HepG2 (cell line): ENCODE measurements at regions not wholly inside any gene's neighbourhood (a gene's known extent, or its start where the extent isn't known, plus 50 kb on each side); places are given as distances from the start of the nearest gene placed in this dataset.
A peak's percentile ranks its signal among the peaks of the same experiment; 100 is the strongest.

ENCODE experiments used
- ATF1 ChIP-seq: IDR thresholded peaks from 2 replicates; pipeline ENCODE4 v1.6.1; 2016; ENCODE audit warnings: mild to moderate bottlenecking, control low read depth
- FOXA3 ChIP-seq: IDR thresholded peaks from 2 replicates; pipeline ENCODE4 v1.6.1; 2016; ENCODE audit warnings: missing genetic modification reagents, missing compliant biosample characterization
- FOXK1 ChIP-seq: sonication (generic); formaldehyde crosslinking; IDR thresholded peaks from 2 replicates; pipeline ENCODE4 v1.4.0; 2020; ENCODE audit warnings: low read depth, missing genetic modification reagents, borderline replicate concordance
- FOXP1 ChIP-seq, 2 experiments: fragments of 450-650 bp in 1 of 2; IDR thresholded peaks; 2 replicates each; pipeline ENCODE4 v1.6.1; 2017 to 2018; ENCODE audit warnings: antibody characterized with exemption in 1 of 2
- GZF1 ChIP-seq: sonication (generic); formaldehyde crosslinking; IDR thresholded peaks from 2 replicates; pipeline ENCODE4 v1.5.1; 2020; ENCODE audit warnings: mild to moderate bottlenecking, missing genetic modification reagents
- IKZF4 ChIP-seq: sonication (generic); formaldehyde crosslinking; IDR thresholded peaks from 2 replicates; pipeline ENCODE4 v1.5.1; 2020; ENCODE audit warnings: borderline replicate concordance, mild to moderate bottlenecking, low read depth, missing genetic modification reagents; ENCODE audit errors: not compliant biosample characterization
- KAT2B ChIP-seq: fragments of 150-350 bp; IDR thresholded peaks from 2 replicates; pipeline ENCODE4 v1.6.1; 2014; ENCODE audit warnings: low read depth, low read length, borderline replicate concordance
- KDM6A ChIP-seq: IDR thresholded peaks from 2 replicates; pipeline ENCODE4 v1.6.1; 2016; ENCODE audit warnings: low read depth
- MIER2 ChIP-seq: IDR thresholded peaks from 2 replicates; pipeline ENCODE4 v1.6.1; 2016; ENCODE audit warnings: missing biosample characterization, missing genetic modification reagents
- NCOA2 ChIP-seq: sonication (generic); formaldehyde crosslinking; IDR thresholded peaks from 2 replicates; pipeline ENCODE4 v1.8.0; 2022; ENCODE audit warnings: inconsistent platforms
- NFIB ChIP-seq: sonication (generic); formaldehyde crosslinking; IDR thresholded peaks from 2 replicates; pipeline ENCODE4 v1.9.0; 2021; ENCODE audit warnings: missing genetic modification reagents, mild to moderate bottlenecking, borderline replicate concordance
- NR2F1 ChIP-seq, 2 experiments: fragments of 450-650 bp in 1 of 2; formaldehyde crosslinking in 1 of 2; IDR thresholded peaks; 2 replicates each; pipeline versions ENCODE4 v1.5.0 to v1.6.1; 2016 to 2020; ENCODE audit warnings: mild to moderate bottlenecking in 1 of 2, missing compliant biosample characterization in 1 of 2, missing genetic modification reagents in 1 of 2, moderate library complexity in 1 of 2
- NR2F6 ChIP-seq, 2 experiments: IDR thresholded peaks; 2 replicates each; pipeline ENCODE4 v1.6.1; 2016; ENCODE audit warnings: antibody characterized with exemption in 1 of 2, mild to moderate bottlenecking in 1 of 2
- POLR2AphosphoS2 ChIP-seq: IDR thresholded peaks from 2 replicates; pipeline ENCODE4 v1.6.1; 2011; ENCODE audit warnings: low read depth, low read length, improper control_type of control experiment
- RFXANK ChIP-seq: IDR thresholded peaks from 2 replicates; pipeline ENCODE4 v1.6.1; 2016
- SALL1 ChIP-seq: sonication (generic); formaldehyde crosslinking; IDR thresholded peaks from 2 replicates; pipeline ENCODE4 v1.8.0; 2022; ENCODE audit warnings: mild to moderate bottlenecking, missing genetic modification reagents
- SIX4 ChIP-seq: sonication (generic); formaldehyde crosslinking; IDR thresholded peaks from 2 replicates; pipeline ENCODE4 v1.4.0; 2020; ENCODE audit warnings: missing genetic modification reagents
- SMYD3 ChIP-seq: sonication (generic); formaldehyde crosslinking; IDR thresholded peaks from 2 replicates; pipeline ENCODE4 v1.8.1; 2023; ENCODE audit warnings: mild to moderate bottlenecking, missing genetic modification reagents
- SOX13 ChIP-seq, 3 experiments: fragments of 450-650 bp in 1 of 3; sonication (generic) in 1 of 3; formaldehyde crosslinking in 1 of 3; IDR thresholded peaks in 2 of 3; conservative IDR thresholded peaks in 1 of 3; 2 replicates each; pipeline versions ENCODE4 v1.5.0 to v1.6.1; 2016 to 2020; ENCODE audit warnings: antibody characterized with exemption in 1 of 3, mild to moderate bottlenecking in 1 of 3, missing compliant biosample characterization in 1 of 3, missing genetic modification reagents in 1 of 3, moderate library complexity in 1 of 3
- STAG1 ChIP-seq: sonication (generic); formaldehyde crosslinking; IDR thresholded peaks from 2 replicates; pipeline ENCODE4 v1.4.0; 2020; ENCODE audit warnings: missing genetic modification reagents
- THAP11 ChIP-seq: IDR thresholded peaks from 2 replicates; pipeline ENCODE4 v1.6.1; 2016; ENCODE audit warnings: missing biosample characterization, missing genetic modification reagents
- ZBTB21 ChIP-seq: sonication (generic); formaldehyde crosslinking; IDR thresholded peaks from 2 replicates; pipeline ENCODE4 v1.4.0; 2020; ENCODE audit warnings: missing genetic modification reagents
- ZNF12 ChIP-seq: sonication (generic); formaldehyde crosslinking; IDR thresholded peaks from 2 replicates; pipeline ENCODE4 v1.5.0; 2020; ENCODE audit warnings: missing genetic modification reagents
- ZNF331 ChIP-seq: sonication (generic); formaldehyde crosslinking; IDR thresholded peaks from 2 replicates; pipeline ENCODE4 v1.4.0; 2020; ENCODE audit warnings: missing genetic modification reagents
- ZNF383 ChIP-seq: sonication (generic); formaldehyde crosslinking; IDR thresholded peaks from 2 replicates; pipeline ENCODE4 v1.4.0; 2020; ENCODE audit warnings: missing genetic modification reagents, mild to moderate bottlenecking, borderline replicate concordance
- ZNF496 ChIP-seq: sonication (generic); formaldehyde crosslinking; IDR thresholded peaks from 2 replicates; pipeline ENCODE4 v1.8.1; 2023; ENCODE audit warnings: mild to moderate bottlenecking, moderate library complexity, missing genetic modification reagents; ENCODE audit not compliant: insufficient replicate concordance
- ZNF644 ChIP-seq: IDR thresholded peaks from 2 replicates; pipeline ENCODE4 v1.6.1; 2016; ENCODE audit warnings: low read depth
- ZSCAN29 ChIP-seq: sonication (generic); formaldehyde crosslinking; conservative IDR thresholded peaks from 2 replicates; pipeline ENCODE4 v1.4.0; 2020; ENCODE audit warnings: mild to moderate bottlenecking, missing genetic modification reagents
- TF ChIP-seq, protein P1 (sequence below): sonication (generic); formaldehyde crosslinking; IDR thresholded peaks from 2 replicates; pipeline ENCODE4 v1.4.0; 2020; ENCODE audit warnings: missing genetic modification reagents; ENCODE audit errors: not compliant biosample characterization
- TF ChIP-seq, protein P2 (sequence below): sonication (generic); formaldehyde crosslinking; IDR thresholded peaks from 2 replicates; pipeline ENCODE4 v1.9.0; 2021; ENCODE audit warnings: missing genetic modification reagents, borderline replicate concordance

DNA sequence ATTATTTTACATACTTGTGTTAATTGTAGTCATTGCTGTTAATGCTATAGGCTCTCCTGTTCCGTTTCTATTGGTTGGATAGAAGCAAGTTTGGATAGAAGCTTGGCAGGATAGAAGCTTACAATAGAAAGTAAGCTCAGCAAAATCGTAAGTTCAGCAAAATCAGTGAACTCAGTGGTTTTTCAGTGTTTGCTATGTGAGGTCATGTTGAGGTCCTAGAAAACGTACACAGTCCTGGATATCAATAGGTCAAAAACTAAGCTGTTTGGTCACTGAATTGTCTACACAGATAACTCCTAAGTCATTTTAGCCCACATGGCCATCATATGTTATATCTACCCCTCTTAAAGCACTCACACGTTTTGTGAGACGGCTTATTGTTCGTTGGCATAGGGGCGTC, 299.4 kb downstream of the MAN2A1 start (continued):
- TF ChIP-seq, protein P1, sequence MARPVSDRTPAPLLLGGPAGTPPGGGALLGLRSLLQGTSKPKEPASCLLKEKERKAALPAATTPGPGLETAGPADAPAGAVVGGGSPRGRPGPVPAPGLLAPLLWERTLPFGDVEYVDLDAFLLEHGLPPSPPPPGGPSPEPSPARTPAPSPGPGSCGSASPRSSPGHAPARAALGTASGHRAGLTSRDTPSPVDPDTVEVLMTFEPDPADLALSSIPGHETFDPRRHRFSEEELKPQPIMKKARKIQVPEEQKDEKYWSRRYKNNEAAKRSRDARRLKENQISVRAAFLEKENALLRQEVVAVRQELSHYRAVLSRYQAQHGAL: no peak
- TF ChIP-seq NCOA2 (CRISPR knock-in tag) (peak; percentile 77; the same call in 1 of the 2 replicates), ZNF644 (CRISPR knock-in tag) (peak; percentile 33; the same call in 1 of the 2 replicates), ZBTB21 (peak; percentile 66; the same call in 1 of the 2 replicates), ZNF383 (no peak), STAG1 (CRISPR knock-in tag) (peak; percentile 24; the same call in 1 of the 2 replicates), SMYD3 (CRISPR knock-in tag) (no peak), GZF1 (CRISPR knock-in tag) (no peak), KDM6A (CRISPR knock-in tag) (peak; percentile 49; the same call in 1 of the 2 replicates), ZSCAN29 (CRISPR knock-in tag) (0 out of 2 replicates have a peak, but pooled peaks have one; percentile 29), RFXANK (CRISPR knock-in tag) (no peak), NR2F1 (CRISPR knock-in tag; IDR thresholded peaks at IDR 0.05) (peak; percentile 11 to 30; a peak in 2 of 4 replicates), NR2F6 (IDR thresholded peaks at IDR 0.05) (peak; percentile 84), NR2F6 (CRISPR knock-in tag; IDR thresholded peaks at IDR 0.05) (peak; percentile 85), MIER2 (CRISPR knock-in tag) (no peak), POLR2AphosphoS2 (no peak), NFIB (CRISPR knock-in tag) (no peak), ZNF12 (CRISPR knock-in tag) (peak; percentile 30; the same call in 1 of the 2 replicates), KAT2B (no peak), SIX4 (no peak), ZNF496 (CRISPR knock-in tag) (no peak), ATF1 (CRISPR knock-in tag) (peak; percentile 40; the same call in 1 of the 2 replicates), IKZF4 (CRISPR knock-in tag) (no peak), FOXK1 (CRISPR knock-in tag) (peak; percentile 59; the same call in 1 of the 2 replicates), SALL1 (CRISPR knock-in tag) (peak; percentile 56; the same call in 1 of the 2 replicates), FOXA3 (CRISPR knock-in tag) (peak; percentile 83), ZNF331 (CRISPR knock-in tag) (peak; percentile 69), THAP11 (CRISPR knock-in tag) (peak; percentile 32; the same call in 1 of the 2 replicates), SOX13 (IDR thresholded peaks at IDR 0.05) (0 out of 2 replicates have a peak, but pooled peaks have one; percentile 29), SOX13 (CRISPR knock-in tag; conservative IDR thresholded peaks at IDR 0.05 in 1 of 2, IDR thresholded peaks at IDR 0.05 in 1 of 2) (peak in 1 of 2 experiments; percentile 86; a peak in 2 of 4 replicates), FOXP1 (IDR thresholded peaks at IDR 0.05) (no peak), FOXP1 (CRISPR knock-in tag; IDR thresholded peaks at IDR 0.05) (peak; percentile 47; the same call in 1 of the 2 replicates)
- TF ChIP-seq, protein P2, sequence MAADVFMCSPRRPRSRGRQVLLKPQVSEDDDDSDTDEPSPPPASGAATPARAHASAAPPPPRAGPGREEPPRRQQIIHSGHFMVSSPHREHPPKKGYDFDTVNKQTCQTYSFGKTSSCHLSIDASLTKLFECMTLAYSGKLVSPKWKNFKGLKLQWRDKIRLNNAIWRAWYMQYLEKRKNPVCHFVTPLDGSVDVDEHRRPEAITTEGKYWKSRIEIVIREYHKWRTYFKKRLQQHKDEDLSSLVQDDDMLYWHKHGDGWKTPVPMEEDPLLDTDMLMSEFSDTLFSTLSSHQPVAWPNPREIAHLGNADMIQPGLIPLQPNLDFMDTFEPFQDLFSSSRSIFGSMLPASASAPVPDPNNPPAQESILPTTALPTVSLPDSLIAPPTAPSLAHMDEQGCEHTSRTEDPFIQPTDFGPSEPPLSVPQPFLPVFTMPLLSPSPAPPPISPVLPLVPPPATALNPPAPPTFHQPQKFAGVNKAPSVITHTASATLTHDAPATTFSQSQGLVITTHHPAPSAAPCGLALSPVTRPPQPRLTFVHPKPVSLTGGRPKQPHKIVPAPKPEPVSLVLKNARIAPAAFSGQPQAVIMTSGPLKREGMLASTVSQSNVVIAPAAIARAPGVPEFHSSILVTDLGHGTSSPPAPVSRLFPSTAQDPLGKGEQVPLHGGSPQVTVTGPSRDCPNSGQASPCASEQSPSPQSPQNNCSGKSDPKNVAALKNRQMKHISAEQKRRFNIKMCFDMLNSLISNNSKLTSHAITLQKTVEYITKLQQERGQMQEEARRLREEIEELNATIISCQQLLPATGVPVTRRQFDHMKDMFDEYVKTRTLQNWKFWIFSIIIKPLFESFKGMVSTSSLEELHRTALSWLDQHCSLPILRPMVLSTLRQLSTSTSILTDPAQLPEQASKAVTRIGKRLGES: no peak
